ENCODE measurements at regions not wholly inside any gene's neighbourhood (a gene's known extent, or its start where the extent isn't known, plus 50 kb on each side); places are given as distances from the start of the nearest gene placed in this dataset.

DNA sequence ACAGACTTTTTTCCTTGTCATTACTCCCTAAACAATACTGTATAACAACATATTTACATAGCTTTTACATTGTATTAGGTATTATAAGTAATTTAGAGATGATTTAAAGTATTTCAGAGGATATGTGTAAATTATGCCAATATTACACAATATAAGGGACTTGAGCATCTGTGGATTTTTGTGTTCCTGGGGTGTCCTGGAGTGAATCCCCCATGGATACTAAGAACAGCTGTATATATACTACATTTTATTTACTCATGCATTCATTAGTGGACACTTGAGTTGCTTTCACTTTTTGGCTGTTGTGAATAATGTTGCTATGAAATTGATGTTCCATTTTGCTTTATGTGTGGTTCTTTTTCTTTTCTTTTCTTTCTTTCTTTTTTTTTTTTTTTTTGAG is 348.8 kb downstream of the SH3GL2 start:
- DNase-seq (ENCODE audit: low read depth in 1 of 2, low spot score in 1 of 2): no peak
- Histone ChIP-seq H3K4me2 (no peak overlapping the region), H3K4me3 (no peak overlapping the region), H3K27ac (no peak overlapping the region), H3K9me3 (no peaks in the 10 kb centered on the region), H3K4me1 (no peaks in the 10 kb centered on the region)
- no peak for FAIRE-seq
- no peak for ATAC-seq
- no peak for TF ChIP-seq MAZ (IDR thresholded peaks at IDR 0.05; ENCODE audit: borderline replicate concordance, low read depth, low read length)
- no peak for TF ChIP-seq ZNF302 (CRISPR knock-in tag; IDR thresholded peaks at IDR 0.05)
- no peak for TF ChIP-seq FOSL2 (IDR thresholded peaks at IDR 0.05)
- no peak for TF ChIP-seq FOSL2 (CRISPR knock-in tag; IDR thresholded peaks at IDR 0.05)
- TF ChIP-seq GATA3 (IDR thresholded peaks at IDR 0.05; ENCODE audit: borderline replicate concordance): no peak
- TF ChIP-seq NR3C1 (IDR thresholded peaks at IDR 0.05): no peak
- no peak for TF ChIP-seq FOXS1 (CRISPR knock-in tag; IDR thresholded peaks at IDR 0.05)
- TF ChIP-seq CBX8 (IDR thresholded peaks at IDR 0.05): no peak
- TF ChIP-seq CHD2 (IDR thresholded peaks at IDR 0.05; ENCODE audit: low read length, partially characterized antibody): no peak
- TF ChIP-seq KDM1A (IDR thresholded peaks at IDR 0.05; ENCODE audit: low read depth): no peak
- no peak for TF ChIP-seq BHLHE40 (IDR thresholded peaks at IDR 0.05; ENCODE audit: low read depth, low read length)
- no peak for TF ChIP-seq EP300 (IDR thresholded peaks at IDR 0.05)
- no peak for TF ChIP-seq HOXB5 (CRISPR knock-in tag; IDR thresholded peaks at IDR 0.05)
- TF ChIP-seq MAFK (IDR thresholded peaks at IDR 0.05; ENCODE audit: partially characterized antibody): no peak
- TF ChIP-seq, protein P1, sequence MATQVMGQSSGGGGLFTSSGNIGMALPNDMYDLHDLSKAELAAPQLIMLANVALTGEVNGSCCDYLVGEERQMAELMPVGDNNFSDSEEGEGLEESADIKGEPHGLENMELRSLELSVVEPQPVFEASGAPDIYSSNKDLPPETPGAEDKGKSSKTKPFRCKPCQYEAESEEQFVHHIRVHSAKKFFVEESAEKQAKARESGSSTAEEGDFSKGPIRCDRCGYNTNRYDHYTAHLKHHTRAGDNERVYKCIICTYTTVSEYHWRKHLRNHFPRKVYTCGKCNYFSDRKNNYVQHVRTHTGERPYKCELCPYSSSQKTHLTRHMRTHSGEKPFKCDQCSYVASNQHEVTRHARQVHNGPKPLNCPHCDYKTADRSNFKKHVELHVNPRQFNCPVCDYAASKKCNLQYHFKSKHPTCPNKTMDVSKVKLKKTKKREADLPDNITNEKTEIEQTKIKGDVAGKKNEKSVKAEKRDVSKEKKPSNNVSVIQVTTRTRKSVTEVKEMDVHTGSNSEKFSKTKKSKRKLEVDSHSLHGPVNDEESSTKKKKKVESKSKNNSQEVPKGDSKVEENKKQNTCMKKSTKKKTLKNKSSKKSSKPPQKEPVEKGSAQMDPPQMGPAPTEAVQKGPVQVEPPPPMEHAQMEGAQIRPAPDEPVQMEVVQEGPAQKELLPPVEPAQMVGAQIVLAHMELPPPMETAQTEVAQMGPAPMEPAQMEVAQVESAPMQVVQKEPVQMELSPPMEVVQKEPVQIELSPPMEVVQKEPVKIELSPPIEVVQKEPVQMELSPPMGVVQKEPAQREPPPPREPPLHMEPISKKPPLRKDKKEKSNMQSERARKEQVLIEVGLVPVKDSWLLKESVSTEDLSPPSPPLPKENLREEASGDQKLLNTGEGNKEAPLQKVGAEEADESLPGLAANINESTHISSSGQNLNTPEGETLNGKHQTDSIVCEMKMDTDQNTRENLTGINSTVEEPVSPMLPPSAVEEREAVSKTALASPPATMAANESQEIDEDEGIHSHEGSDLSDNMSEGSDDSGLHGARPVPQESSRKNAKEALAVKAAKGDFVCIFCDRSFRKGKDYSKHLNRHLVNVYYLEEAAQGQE (IDR thresholded peaks at IDR 0.05): no peak
- ChIA-PET POLR2A (no interaction called here), CTCF (interaction anchor here (0.6 kb wide), 1 partner anchor 617 kb away, joined by 3 read pairs; no protein-coding TSS in a partner anchor)

DNA sequence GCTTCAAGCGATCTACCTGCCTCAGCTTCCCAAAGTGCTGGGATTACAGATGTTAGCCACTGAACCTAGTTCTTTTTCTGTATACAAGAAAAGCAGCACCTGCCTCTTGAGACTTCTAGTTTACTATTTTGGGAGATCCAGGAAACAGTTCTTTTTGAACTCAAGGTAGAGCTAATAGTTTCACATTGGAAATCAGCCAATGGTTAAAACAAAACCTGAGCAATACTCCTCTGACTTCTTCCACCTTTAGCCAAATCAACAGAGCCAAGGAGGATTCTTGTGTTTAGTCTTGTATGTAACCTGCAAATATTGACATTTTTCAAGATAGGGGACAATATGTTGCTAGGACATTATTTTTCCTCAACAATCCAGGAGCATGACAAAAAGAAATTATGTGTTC is 349.4 kb downstream of the SH3GL2 start:
- Histone ChIP-seq H3K4me2 (no peak overlapping the region), H3K9me3 (no peaks in the 10 kb centered on the region), H3K4me1 (no peaks in the 10 kb centered on the region), H3K4me3 (no peak overlapping the region), H3K27ac (no peak overlapping the region)
- no peak for DNase-seq (ENCODE audit: low read depth in 1 of 2, low spot score in 1 of 2)
- 0% methylated on average over 1 of the region's 1 CpG for WGBS (ENCODE audit: missing lambda C conversion rate)
- TF ChIP-seq FOSB (CRISPR knock-in tag; IDR thresholded peaks at IDR 0.05): no peak
- TF ChIP-seq, protein P2, sequence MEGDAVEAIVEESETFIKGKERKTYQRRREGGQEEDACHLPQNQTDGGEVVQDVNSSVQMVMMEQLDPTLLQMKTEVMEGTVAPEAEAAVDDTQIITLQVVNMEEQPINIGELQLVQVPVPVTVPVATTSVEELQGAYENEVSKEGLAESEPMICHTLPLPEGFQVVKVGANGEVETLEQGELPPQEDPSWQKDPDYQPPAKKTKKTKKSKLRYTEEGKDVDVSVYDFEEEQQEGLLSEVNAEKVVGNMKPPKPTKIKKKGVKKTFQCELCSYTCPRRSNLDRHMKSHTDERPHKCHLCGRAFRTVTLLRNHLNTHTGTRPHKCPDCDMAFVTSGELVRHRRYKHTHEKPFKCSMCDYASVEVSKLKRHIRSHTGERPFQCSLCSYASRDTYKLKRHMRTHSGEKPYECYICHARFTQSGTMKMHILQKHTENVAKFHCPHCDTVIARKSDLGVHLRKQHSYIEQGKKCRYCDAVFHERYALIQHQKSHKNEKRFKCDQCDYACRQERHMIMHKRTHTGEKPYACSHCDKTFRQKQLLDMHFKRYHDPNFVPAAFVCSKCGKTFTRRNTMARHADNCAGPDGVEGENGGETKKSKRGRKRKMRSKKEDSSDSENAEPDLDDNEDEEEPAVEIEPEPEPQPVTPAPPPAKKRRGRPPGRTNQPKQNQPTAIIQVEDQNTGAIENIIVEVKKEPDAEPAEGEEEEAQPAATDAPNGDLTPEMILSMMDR (IDR thresholded peaks at IDR 0.05): no peak
- no peak for TF ChIP-seq EHF (CRISPR knock-in tag; IDR thresholded peaks at IDR 0.05)
- TF ChIP-seq NFE2L2 (conservative IDR thresholded peaks at IDR 0.05; ENCODE audit: low read length): no peak
- TF ChIP-seq, protein P3, sequence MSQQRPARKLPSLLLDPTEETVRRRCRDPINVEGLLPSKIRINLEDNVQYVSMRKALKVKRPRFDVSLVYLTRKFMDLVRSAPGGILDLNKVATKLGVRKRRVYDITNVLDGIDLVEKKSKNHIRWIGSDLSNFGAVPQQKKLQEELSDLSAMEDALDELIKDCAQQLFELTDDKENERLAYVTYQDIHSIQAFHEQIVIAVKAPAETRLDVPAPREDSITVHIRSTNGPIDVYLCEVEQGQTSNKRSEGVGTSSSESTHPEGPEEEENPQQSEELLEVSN (IDR thresholded peaks at IDR 0.05; ENCODE audit: borderline replicate concordance, low read depth): no peak
- TF ChIP-seq CHD2 (IDR thresholded peaks at IDR 0.05; ENCODE audit: low read length, partially characterized antibody): no peak
- TF ChIP-seq RNF2 (IDR thresholded peaks at IDR 0.05; ENCODE audit: borderline replicate concordance, low read depth): no peak
- ATAC-seq: no peak
- CTCF ChIA-PET: interaction anchor here (0.6 kb wide), 1 partner anchor 616 kb away, joined by 3 read pairs; no protein-coding TSS in a partner anchor
- POLR2A ChIA-PET: no interaction called here
- FAIRE-seq: no peak

All from A549 (cell line).